NK-92 (cell line): ENCODE measurements at regions not wholly inside any gene's neighbourhood (a gene's known extent, or its start where the extent isn't known, plus 50 kb on each side); places are given as distances from the start of the nearest gene placed in this dataset.

Source experiments
- DNase-seq: peaks from one replicate; lab custom pipeline; 2025; ENCODE audit not compliant: unreplicated experiment; lab: John Stamatoyannopoulos, UW

DNA sequence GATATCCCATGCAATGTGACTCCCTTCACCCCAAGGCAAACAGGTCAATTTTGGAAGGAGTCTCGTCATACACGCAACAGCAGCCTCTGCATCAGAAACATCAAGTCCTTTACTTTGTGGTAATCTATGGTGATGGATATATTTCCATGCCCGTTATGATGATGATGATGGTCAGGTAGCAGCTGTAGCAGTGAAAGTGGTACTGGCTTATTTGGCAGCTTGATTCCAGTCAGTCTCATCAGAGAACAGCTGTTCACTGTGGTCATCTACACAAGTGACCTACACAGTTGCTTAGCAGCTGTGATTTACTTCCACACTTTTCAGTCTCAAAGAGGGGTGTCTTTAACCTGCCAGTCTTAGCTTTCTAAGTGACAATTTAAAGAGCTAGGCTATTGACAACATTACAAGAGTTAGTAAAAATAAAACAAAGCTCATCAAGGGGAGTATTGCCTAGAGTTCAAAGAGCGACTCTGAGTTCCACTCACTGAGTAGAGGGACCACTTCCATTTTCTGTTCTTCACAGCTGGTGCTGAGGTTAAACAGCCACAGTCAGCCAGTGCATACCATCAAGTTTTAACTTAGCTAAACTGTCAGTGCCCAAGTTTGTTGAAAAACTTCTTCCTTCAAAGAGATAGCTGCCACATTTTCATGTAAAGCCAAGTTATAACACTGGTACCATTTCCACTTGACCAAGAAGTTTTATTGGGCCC is 587.4 kb upstream of the KCNMB2 start:
- DNase-seq: no peak

- DNase-seq: no peak
Observed at GRCh38 chr3:177959188-177959587, 577.0 kb upstream of the KCNMB2 start.

GRCh38 chr3:177960014-177960413 is 576.2 kb upstream of the KCNMB2 start:
- no peak for DNase-seq

GRCh38 chr3:177960722-177961121 is 575.5 kb upstream of the KCNMB2 start:
- no peak for DNase-seq

DNA sequence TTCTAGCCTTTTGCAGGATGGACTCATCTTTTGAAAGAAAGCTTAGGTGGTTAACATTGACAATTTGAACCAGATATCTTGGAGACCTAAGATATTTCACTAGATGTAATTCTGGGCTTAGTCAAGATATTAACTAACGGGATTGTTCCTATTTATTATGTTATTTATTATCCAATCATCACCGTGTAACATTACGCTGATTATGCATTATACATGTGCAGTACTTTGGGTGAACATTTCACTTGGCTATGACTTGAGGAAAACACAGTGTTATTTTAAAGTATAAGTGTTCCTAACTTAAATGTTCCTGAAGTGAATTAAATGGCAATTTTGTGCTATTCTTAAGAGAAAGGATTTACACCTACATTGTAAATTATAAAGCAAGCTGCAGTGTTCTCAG is 574.5 kb upstream of the KCNMB2 start:
- no peak for DNase-seq

DNA sequence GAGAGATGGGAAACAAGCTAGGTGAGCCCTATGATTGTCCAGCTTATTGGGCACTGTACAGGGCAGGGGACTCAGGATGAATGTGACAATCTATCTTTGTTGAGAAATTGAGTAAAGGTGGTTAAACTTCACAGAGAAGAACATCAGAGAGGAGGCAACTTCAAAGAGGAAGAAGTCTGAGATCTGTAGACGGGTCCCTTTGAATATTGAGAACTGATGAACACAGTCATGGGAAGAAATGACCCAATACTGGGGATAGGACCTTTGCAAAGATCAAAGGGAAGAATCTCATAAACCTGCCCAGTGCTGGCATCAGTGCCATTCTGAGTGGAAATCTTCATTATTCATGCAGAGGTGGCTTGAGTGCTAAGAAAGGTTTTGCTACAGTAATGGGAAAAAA is 569.7 kb upstream of the KCNMB2 start:
- no peak for DNase-seq

DNA sequence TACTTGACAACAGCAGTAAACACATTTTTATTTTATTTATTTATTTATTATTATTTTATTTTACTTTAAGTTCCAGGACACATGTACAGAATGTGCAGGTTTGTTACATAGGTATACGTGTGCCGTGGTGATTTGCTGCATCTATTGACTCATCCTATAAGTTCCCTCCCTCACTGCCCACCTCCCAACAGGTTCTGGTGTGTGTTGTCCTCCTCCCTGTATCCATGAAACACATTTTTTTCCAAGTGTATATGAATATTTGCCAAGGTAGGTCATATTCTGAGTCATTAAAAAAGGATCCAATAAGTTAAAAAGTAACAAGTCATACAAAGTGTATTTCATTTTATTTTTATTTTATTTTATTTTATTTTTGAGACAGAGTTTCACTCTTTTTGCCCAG is 567.3 kb upstream of the KCNMB2 start:
- no peak for DNase-seq

- DNase-seq: no peak
Observed at GRCh38 chr3:177973241-177973840, 562.9 kb upstream of the KCNMB2 start.

DNA sequence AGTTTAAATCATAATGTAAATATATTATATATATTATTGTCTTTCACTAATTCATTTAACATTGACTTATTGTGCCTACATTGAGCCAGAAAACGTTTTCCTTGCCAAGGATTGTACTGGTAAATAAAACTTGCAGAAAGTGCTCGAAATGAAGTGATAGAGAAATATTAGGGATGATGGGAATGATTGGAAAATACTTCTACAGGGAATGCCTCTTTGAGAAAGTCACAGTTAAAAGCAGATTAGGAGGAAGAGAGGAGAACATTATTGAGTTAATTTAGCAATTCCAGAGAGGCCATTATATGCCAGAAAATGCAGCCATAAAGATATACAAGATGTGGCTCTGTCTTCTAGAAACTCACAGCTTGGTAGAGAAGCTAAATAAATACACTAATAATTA is 560.0 kb upstream of the KCNMB2 start:
- no peak for DNase-seq

DNA sequence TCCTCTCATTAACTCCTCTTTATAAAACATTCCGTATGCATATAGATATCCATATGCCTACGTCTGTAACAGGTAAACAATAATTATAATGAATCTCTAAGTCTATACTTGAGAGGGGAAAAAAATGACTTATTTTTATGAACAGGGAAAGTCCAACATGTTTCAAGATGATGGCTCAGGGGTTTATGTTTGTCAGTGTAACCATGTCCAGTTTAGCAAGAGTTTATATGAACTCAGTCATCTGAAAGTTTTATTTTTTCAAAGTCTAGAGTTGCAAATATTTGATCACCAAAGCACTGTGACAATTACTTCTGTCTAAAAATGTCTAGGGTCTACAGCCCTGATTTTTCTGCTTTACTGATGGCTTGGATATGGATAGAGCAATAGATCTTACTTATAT is 559.4 kb upstream of the KCNMB2 start:
- DNase-seq: no peak

DNA sequence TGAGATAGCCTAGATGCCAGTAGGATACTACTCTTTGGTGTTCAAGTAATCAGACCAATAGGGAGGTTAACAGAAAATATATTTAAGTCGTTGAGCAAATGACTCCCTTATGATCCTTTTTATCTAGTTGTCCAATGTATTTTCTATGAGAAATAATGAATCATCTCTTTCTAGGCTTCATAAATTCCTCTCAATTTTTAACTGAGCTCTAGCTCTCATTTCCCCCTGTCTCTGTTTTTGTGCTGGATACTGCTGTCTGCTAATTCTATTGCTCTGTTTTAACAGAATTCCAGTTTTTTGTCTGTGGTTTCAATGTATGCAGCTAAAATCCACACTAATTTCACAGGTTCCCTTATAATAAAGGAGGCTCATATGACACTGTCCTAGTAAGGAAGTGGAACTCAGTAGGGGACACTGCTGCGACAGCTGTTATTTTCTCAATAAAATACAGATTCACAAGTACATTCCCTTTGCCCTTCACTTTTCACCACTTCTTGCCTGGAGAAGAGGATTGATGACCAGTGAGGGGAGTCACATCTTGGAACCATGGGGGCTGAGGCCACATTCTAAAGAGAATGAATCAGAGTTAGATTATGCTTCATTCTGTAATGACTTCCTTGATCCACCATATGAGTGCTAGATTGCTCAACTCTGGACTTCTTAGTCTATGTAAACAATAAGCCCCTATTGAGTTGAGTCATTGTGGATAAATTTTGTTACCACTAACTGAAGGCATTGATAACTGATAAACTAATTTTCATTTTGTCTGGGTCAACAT is 558.7 kb upstream of the KCNMB2 start:
- no peak for DNase-seq

DNA sequence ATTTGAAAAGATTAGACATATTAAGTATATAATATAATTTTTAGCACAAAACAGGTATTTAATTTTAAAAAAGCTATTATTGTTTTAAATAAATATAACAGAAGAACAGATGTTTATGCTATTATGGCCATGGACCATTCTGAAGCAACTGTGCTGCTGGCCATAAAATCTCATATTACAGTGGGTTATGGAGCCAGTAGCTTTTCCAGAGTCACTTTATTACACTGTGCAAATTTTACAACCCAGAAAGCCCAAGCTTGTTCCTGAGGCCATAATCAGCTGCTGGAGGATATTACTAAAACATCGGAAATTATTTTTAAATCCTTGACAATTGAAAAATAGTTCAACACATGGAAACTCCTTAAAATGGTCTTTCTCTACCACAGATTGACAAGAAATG is 557.3 kb upstream of the KCNMB2 start:
- DNase-seq: no peak

DNA sequence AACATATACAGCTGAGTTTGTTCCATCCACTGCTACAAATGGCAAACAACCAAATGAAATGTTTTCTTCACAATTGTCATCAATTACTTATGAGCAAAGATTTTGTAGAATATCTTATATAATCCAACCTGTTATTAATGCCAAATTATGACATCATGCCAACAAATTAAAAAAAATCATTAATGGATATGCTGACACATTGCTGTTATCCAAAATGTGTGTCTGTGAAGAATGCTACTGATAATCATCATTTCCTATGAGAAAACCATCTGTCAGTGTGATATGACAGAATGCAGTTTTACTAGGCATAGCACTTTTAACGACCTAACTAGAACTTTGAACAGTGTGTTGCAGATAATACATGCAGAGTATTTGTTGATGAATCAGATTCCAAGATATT is 556.5 kb upstream of the KCNMB2 start:
- no peak for DNase-seq

GRCh38 chr3:177981576-177981975 is 554.7 kb upstream of the KCNMB2 start:
- no peak for DNase-seq

DNA sequence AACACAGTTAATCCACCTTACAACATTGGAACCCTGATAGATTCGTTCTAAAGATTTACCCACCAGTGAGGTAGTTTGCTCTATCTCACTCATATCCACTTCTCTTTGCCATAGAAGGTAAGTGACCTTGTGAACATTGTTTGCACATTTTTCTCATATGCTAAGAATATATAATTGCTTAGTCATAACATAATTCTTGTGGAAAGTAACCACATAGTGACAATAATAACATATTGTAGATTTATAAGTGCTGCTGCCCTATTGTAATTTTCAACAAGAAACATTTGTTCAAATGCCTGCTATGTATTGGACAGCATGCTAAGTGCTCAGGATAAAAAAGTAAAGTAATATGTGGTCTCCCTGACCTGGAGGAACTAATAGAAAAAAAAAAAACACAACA is 554.2 kb upstream of the KCNMB2 start:
- DNase-seq: no peak

- no peak for DNase-seq
Observed at GRCh38 chr3:177983320-177983719, 552.9 kb upstream of the KCNMB2 start.

- no peak for DNase-seq
Observed at GRCh38 chr3:177992993-177993970, 543.0 kb upstream of the KCNMB2 start.

GRCh38 chr3:177994976-177995375 is 541.3 kb upstream of the KCNMB2 start:
- no peak for DNase-seq

- no peak for DNase-seq
Observed at GRCh38 chr3:177995381-177996085, 540.7 kb upstream of the KCNMB2 start.

- DNase-seq: no peak
Observed at GRCh38 chr3:178001670-178002101, 534.5 kb upstream of the KCNMB2 start.
